H9 (cell line): ENCODE measurements at regions not wholly inside any gene's neighbourhood (a gene's known extent, or its start where the extent isn't known, plus 50 kb on each side); places are given as distances from the start of the nearest gene placed in this dataset.

Experiments
- DNase-seq: peaks from one replicate; pipeline ENCODE4 v3.0.0-alpha.2; 2017
- H2AFZ ChIP-seq: one replicate; pipeline ENCODE4 v1.6.1; 2013; ENCODE audit warnings: mild to moderate bottlenecking, low read length, control low read depth, moderate library complexity
- H2AK5ac ChIP-seq: 2 replicates; pipeline ENCODE4 v1.6.1; 2013; ENCODE audit warnings: low read length, control low read depth, mixed read lengths; ENCODE audit not compliant: insufficient read length
- H2BK120ac ChIP-seq: one replicate; pipeline ENCODE4 v1.6.1; 2013; ENCODE audit warnings: low read depth, mild to moderate bottlenecking, low read length, control low read depth, inconsistent platforms; ENCODE audit not compliant: poor library complexity, severe bottlenecking
- H2BK12ac ChIP-seq: 2 replicates; pipeline ENCODE4 v1.6.1; 2013; ENCODE audit warnings: low read length, control low read depth, mixed read lengths, low read depth; ENCODE audit not compliant: insufficient read length
- H2BK15ac ChIP-seq: 2 replicates; pipeline ENCODE4 v1.6.1; 2013; ENCODE audit warnings: low read depth, low read length, control low read depth
- H2BK20ac ChIP-seq: one replicate; pipeline ENCODE4 v1.6.1; 2013; ENCODE audit warnings: low read depth, mild to moderate bottlenecking, low read length, control low read depth, inconsistent platforms; ENCODE audit not compliant: poor library complexity, severe bottlenecking
- H2BK5ac ChIP-seq: 2 replicates; pipeline ENCODE4 v1.6.1; 2013; ENCODE audit warnings: low read length, control low read depth, mixed read lengths; ENCODE audit not compliant: insufficient read length
- H3K14ac ChIP-seq: 2 replicates; pipeline ENCODE4 v1.6.1; 2013; ENCODE audit warnings: low read length, control low read depth; ENCODE audit not compliant: insufficient read depth
- H3K18ac ChIP-seq: 2 replicates; pipeline ENCODE4 v1.6.1; 2013; ENCODE audit warnings: low read depth, mild to moderate bottlenecking, mixed read lengths, low read length, control low read depth; ENCODE audit not compliant: insufficient read length
- H3K23ac ChIP-seq: 2 replicates; pipeline ENCODE4 v1.6.1; 2013; ENCODE audit warnings: low read length, control low read depth, mixed read lengths, low read depth; ENCODE audit not compliant: insufficient read length
- H3K23me2 ChIP-seq: 2 replicates; pipeline ENCODE4 v1.6.1; 2013; ENCODE audit warnings: low read depth, mild to moderate bottlenecking, mixed read lengths, low read length, control low read depth; ENCODE audit not compliant: insufficient read length, poor library complexity, severe bottlenecking
- H3K27ac ChIP-seq: 2 replicates; pipeline ENCODE4 v1.5.1; 2013; ENCODE audit warnings: low read length, control low read depth, mixed read lengths, low read depth; ENCODE audit not compliant: insufficient read length
- H3K27me3 ChIP-seq: 2 replicates; pipeline ENCODE4 v1.6.1; 2013; ENCODE audit warnings: low read length, control low read depth, inconsistent platforms; ENCODE audit not compliant: insufficient read depth
- H3K4ac ChIP-seq: 2 replicates; pipeline ENCODE4 v1.6.1; 2013; ENCODE audit warnings: low read depth, mild to moderate bottlenecking, control low read depth, inconsistent platforms, low read length, moderate library complexity
- H3K4me1 ChIP-seq: 2 replicates; pipeline ENCODE4 v1.6.1; 2013; ENCODE audit warnings: low read length, control low read depth, inconsistent platforms; ENCODE audit not compliant: insufficient read depth
- H3K4me2 ChIP-seq: 2 replicates; pipeline ENCODE4 v1.6.1; 2013; ENCODE audit warnings: low read length, control low read depth, mixed read lengths; ENCODE audit not compliant: insufficient read length, insufficient read depth
- H3K56ac ChIP-seq: 2 replicates; pipeline ENCODE4 v1.6.1; 2013; ENCODE audit warnings: low read depth, mild to moderate bottlenecking, mixed read lengths, low read length, control low read depth; ENCODE audit not compliant: insufficient read length
- H3K79me1 ChIP-seq: 2 replicates; pipeline ENCODE4 v1.6.1; 2013; ENCODE audit warnings: low read depth, mild to moderate bottlenecking, moderate library complexity, low read length, control low read depth, inconsistent platforms; ENCODE audit not compliant: insufficient read depth, poor library complexity, severe bottlenecking
- H3K79me2 ChIP-seq: 2 replicates; pipeline ENCODE4 v1.6.1; 2013; ENCODE audit warnings: low read length, control low read depth, inconsistent platforms; ENCODE audit not compliant: insufficient read depth
- H3K9ac ChIP-seq: 2 replicates; pipeline ENCODE4 v1.6.1; 2013; ENCODE audit warnings: low read length, control low read depth, mixed read lengths; ENCODE audit not compliant: insufficient read length; ENCODE audit errors: extremely low read depth
- H3K9me3 ChIP-seq: one replicate; pipeline ENCODE4 v1.6.1; 2013; ENCODE audit warnings: low read depth, low read length, inconsistent platforms; ENCODE audit not compliant: control insufficient read depth
- H3T11ph ChIP-seq: one replicate; pipeline ENCODE4 v1.6.1; 2013; ENCODE audit warnings: mild to moderate bottlenecking, low read length, control low read depth, inconsistent platforms
- H4K20me1 ChIP-seq: one replicate; pipeline ENCODE4 v1.6.1; 2013; ENCODE audit not compliant: control insufficient read depth, insufficient read length, insufficient read depth
- H4K5ac ChIP-seq: 2 replicates; pipeline ENCODE4 v1.6.1; 2013; ENCODE audit warnings: low read depth, mild to moderate bottlenecking, mixed read lengths, low read length, control low read depth; ENCODE audit not compliant: insufficient read length
- H4K8ac ChIP-seq: replicated peaks from 2 replicates; pipeline ENCODE4 v1.6.1; 2013; ENCODE audit warnings: low read length, control low read depth, mixed read lengths, low read depth; ENCODE audit not compliant: insufficient read length
- H4K91ac ChIP-seq: 2 replicates; pipeline ENCODE4 v1.6.1; 2013; ENCODE audit warnings: low read depth, mild to moderate bottlenecking, moderate library complexity, mixed read lengths, low read length, control low read depth; ENCODE audit not compliant: insufficient read length
- H3K27ac Mint-ChIP-seq, 3 experiments: 2 replicates in 2 of 3; 3 replicates in 1 of 3; pipeline ENCODE4 v1.8.0; 2020 to 2021; ENCODE audit warnings: mixed read lengths in 3 of 3, mild to moderate bottlenecking in 1 of 3, moderate library complexity in 1 of 3
- H3K27me3 Mint-ChIP-seq: 2 replicates; pipeline ENCODE4 v1.8.0; 2021; ENCODE audit warnings: low read depth, mild to moderate bottlenecking, moderate library complexity, mixed read lengths
- H3K36me3 Mint-ChIP-seq, 3 experiments: 2 replicates in 2 of 3; 3 replicates in 1 of 3; pipeline ENCODE4 v1.8.0; 2020 to 2021; ENCODE audit warnings: low read depth in 3 of 3, mixed read lengths in 3 of 3; ENCODE audit not compliant: insufficient read depth in 1 of 3
- H3K4me1 Mint-ChIP-seq, 2 experiments: 2 replicates each; pipeline ENCODE4 v1.8.0; 2020; ENCODE audit warnings: mixed read lengths in 2 of 2
- H3K4me3 Mint-ChIP-seq, 2 experiments: 2 replicates in 1 of 2; 3 replicates in 1 of 2; pipeline ENCODE4 v1.8.0; 2020 to 2021; ENCODE audit warnings: mild to moderate bottlenecking in 2 of 2, mixed read lengths in 2 of 2, moderate library complexity in 1 of 2
- H3K9me3 Mint-ChIP-seq, 2 experiments: 2 replicates in 1 of 2; 3 replicates in 1 of 2; pipeline ENCODE4 v1.8.0; 2020; ENCODE audit warnings: mild to moderate bottlenecking in 2 of 2, mixed read lengths in 2 of 2, moderate library complexity in 1 of 2
- CTCF ChIP-seq: fragments of 200-600 bp; sonication (generic); conservative IDR thresholded peaks from 3 replicates; pipeline ENCODE4 v1.8.0; 2021; ENCODE audit warnings: antibody characterized with exemption, mild to moderate bottlenecking
- WGBS: extraction: QIAGEN DNeasy Blood & Tissue Kit; methylation state at CpG from one replicate; pipeline ENCODE4 v1.1.7; 2013; ENCODE audit warnings: missing lambda C conversion rate, low lambda C conversion rate, mixed read lengths; ENCODE audit not compliant: insufficient read length; ENCODE audit errors: extremely low coverage; 5-methylcytosine and 5-hydroxymethylcytosine counted together

- Mint-ChIP-seq H3K36me3 (peaks cover 0 to 4% (median 4%) of the 10 kb centered on the region in 3 experiments; a peak in 3 of 7 replicates), H3K27me3 (peaks cover 2% of the 10 kb centered on the region), H3K4me3 (no peak overlapping the region), H3K9me3 (peaks cover 10 to 13% of the 10 kb centered on the region in 2 experiments; a peak in 4 of 5 replicates), H3K27ac (no peak overlapping the region), H3K4me1 (peaks cover under 1% of the 10 kb centered on the region in 2 experiments)
- Histone ChIP-seq H3K23me2 (no peaks in the 10 kb centered on the region), H3K4me2 (no peak overlapping the region), H3K9me3 (no peaks in the 10 kb centered on the region), H2BK12ac (no peak overlapping the region), H3K23ac (no peak overlapping the region), H3K79me2 (no peaks in the 10 kb centered on the region), H3K4ac (no peak overlapping the region), H3K27me3 (no peaks in the 10 kb centered on the region), H2BK15ac (no peak overlapping the region), H4K5ac (no peak overlapping the region), H3K18ac (no peak overlapping the region), H2BK20ac (no peak overlapping the region), H3K9ac (no peak overlapping the region), H3T11ph (no peak overlapping the region), H4K8ac (no peak overlapping the region), H3K14ac (no peak overlapping the region), H4K91ac (no peak overlapping the region), H2BK5ac (no peak overlapping the region), H3K56ac (no peak overlapping the region), H3K4me1 (no peaks in the 10 kb centered on the region), H3K79me1 (no peaks in the 10 kb centered on the region), H3K27ac (no peak overlapping the region), H2AFZ (no peak overlapping the region), H2BK120ac (no peak overlapping the region), H2AK5ac (no peak overlapping the region), H4K20me1 (no peaks in the 10 kb centered on the region)
- no CpG with 5 or more reads among the region's 6 CpGs for WGBS
- DNase-seq = no peak
- no peak for TF ChIP-seq CTCF
Observed at GRCh38 chr3:4174791-4175190, 128.4 kb upstream of the SETMAR start.
